SIG-M5 treated with dmso at 0.1 percent for 504 hours (cell line): ENCODE measurements at regions not wholly inside any gene's neighbourhood (a gene's known extent, or its start where the extent isn't known, plus 50 kb on each side); places are given as distances from the start of the nearest gene placed in this dataset.

Experiments used
- DNase-seq: peaks from one replicate; lab custom pipeline; 2025; ENCODE audit not compliant: unreplicated experiment; lab: John Stamatoyannopoulos, UW

DNA sequence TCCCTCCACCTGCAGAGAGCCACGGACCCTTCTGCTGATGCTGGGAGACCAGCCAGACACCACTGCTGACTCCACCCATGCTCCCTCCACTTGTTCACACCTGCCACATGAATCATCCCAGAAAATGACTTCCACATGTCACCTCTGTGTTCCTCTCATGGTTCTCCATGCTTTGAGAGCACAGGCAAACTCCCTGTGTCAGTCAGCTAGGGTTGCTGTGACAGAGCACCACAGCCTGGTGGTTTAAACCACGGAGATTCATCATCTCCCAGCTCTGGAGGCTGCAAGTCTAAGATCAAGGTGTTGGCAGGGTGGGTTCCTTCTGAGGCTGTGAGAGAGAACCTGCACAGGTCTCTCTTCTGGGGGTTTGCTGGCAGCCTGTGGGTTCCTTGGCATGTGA lies 381.4 kb downstream of the GADD45G start:
- DNase-seq = no peak

DNA sequence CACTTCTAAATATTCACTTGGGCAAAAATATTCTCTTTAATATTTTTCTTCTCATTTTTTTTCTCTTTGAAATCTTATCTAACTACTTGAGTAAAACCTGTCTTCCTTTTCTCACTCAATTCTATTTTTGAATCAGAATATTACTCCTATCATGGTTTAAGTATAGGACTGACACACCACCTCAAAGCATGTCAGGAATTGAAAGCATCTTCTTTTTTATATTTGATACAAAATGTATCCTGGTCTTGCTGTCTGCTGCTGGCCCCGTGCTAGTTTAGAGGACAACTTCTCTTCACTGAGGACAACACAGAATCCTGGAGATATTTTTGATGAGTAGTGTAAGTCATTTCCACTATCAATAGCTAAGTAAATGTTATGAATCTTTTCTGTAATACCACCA lies 383.6 kb downstream of the GADD45G start:
- DNase-seq = no peak

DNA sequence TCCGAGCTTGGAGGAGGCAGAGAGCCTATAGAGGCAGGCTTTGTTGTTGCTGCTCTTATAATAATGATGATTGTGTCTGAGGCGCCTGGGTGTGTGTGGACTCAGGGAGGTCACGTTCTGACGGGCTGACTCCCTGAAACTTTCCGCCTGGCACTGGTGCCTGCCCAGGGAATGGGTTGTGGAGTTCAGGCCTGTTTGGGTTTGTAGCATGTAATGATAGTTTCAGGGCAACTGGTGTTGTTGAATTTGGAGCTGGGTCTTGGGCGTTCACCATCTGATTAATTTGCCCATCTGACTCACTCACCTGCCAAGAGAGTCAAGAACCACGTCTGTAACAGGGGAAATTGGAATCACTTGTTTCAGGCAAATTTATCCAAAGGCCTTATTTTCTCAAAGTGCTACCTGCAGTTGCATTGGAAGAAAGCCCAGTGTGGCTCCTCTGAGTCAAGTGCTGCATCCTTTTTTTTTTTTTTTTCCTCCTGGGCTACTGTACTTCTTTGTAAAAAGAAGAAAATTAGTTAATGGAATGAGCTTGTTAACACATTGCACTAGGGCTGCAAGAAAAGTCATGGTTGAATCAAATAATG lies 386.5 kb downstream of the GADD45G start:
- no peak for DNase-seq

DNA sequence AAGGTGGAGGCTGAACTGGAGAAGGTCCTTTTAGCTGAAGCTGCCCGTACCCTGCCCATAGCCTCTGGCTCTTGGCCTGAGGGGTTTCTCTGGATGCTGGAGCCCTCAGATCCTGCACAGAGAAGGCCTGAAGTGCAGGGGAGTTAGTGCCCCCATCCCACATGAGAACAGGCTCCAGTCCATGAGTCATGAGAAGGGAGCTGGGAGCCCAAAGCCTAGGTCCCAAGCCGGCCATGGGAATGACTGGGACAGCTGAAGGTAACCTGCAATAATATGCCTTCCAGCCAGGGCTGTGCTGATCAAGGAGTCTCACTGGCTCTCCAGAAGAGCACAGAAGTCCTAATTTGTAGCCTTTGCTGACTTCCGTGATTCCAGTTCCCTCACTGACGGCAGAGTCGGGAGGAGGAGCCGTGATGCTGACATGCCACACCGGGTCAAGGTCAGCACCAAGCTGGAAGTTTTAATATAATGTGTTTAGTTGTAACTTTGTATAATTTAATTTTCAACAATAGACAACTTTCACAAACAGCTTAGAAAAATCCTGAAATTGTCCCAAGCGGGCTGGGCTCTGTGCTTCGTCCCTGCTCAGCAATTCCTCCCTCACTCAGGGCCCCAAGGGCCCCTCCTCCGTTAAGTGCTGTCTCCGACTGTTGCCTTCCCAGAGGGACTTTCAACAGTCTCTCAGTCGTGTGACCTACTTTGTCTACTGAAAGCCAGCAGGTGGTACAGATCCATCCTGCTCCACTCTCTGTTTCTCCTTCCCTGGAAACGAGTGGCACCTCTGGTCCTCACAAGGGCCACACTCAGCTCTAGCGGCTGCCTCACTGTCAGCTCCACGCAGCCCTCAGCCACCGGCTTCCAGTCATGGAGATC lies 387.8 kb downstream of the GADD45G start:
- no peak for DNase-seq

DNA sequence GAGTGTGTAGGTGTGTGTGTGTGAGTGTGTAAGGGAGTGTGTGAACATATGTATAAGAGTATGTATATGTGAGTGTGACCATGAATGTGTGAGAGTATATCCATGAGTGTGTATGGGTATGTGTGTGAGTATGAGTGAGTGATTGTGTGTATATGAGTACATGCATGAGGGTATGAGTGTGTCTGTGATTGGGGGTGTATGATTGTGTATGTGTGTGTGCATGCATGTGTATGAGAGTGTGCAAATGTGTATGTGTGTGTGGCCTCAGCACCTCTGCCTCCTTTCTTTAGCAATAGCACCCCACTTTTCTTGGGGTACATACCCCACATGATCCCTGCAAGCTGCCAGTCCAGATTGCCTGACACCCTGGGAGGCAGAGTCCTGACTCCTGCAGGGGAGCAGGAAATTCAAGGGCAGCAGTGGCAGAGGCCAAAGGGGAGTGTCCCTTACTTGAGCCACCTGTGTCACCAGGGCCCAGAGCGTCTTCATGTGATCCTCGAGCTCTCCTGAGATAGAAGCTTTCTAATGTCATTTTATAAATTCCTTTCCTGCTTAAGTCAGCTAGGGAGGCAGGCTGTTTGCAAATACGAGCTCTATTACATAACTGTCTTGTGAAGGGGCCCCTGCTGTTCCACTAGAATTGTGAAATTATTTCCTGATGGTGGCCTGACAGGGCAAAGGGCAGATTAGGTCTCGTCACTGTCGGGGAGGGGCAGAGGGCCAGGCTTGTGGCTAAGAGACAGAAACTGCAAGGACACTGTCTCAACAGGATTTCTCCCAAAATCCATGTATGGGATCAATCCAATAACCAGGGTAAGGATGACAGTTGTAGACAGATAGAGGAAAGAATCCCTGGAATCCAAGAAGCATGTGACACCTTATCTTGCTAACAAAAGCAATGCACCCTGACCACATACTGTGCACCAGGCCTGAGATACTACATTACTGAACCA lies 389.1 kb downstream of the GADD45G start:
- DNase-seq = peak; percentile 87

DNA sequence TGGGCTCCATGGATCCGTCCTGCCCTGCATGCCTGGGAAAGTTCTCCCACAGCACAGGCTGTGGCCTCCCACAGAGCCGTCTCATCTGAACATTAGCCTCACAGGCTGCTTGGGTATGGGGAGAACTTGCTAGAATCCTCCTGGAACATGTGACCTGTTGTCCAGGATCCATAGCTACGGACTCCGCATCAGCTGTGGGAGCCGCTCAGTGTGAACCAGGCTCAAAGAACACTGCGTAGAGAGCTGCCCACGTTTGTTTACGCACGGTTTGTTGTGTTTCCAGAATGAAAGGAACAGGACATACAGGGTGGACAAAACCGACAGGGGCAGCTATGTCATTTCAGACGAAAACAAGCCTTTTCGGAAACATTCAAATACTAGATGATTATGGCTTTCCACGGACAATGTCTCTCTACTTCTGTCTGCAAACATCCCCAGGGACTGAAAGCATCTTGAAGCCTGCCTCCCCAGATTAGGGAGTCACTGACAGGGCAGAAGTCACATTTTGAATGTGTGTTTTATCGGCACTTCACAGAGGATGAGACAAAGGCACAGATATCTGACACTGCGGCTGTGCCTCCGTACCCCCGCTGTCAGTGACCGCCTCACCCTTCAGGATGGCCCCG lies 390.3 kb downstream of the GADD45G start:
- no peak for DNase-seq

DNA sequence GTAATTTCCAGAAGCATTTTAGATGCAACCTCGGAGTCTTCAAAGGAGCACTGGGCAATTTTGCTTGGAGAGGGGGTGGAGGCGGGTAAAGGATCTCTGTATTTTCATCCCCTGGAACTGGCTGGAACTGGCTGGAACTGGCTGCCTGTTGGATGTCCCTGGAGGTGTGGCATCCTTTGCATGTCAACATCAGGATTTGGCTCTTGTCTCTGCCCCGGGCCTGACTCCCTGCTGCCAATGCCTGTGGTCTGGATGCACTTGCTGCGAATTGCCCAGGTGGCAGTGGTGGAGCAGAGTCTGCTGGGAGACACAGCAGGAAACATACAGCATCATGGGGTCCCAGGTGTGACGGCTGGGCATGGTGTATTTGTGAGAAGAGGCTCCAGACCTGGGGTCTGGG lies 391.3 kb downstream of the GADD45G start:
- no peak for DNase-seq

DNA sequence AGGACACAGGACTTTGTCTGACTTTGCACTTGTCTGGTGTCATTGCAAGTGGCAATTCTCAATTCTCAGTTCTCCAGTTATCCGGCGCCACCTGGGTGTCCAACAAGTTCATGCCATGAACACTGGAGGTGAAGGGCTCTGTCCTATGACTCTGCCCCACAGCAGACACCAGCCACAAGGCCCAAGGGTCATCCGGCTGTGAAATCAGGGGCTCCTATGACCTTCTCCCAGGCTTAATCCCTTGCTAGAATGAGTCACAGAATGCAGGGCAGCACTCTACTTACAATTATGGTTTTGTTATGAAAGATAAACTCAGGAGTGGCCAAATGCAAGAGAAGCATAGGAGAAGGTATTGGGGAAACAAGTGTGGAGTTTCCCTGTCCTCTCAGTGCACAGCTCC lies 392.0 kb downstream of the GADD45G start:
- DNase-seq = no peak

DNA sequence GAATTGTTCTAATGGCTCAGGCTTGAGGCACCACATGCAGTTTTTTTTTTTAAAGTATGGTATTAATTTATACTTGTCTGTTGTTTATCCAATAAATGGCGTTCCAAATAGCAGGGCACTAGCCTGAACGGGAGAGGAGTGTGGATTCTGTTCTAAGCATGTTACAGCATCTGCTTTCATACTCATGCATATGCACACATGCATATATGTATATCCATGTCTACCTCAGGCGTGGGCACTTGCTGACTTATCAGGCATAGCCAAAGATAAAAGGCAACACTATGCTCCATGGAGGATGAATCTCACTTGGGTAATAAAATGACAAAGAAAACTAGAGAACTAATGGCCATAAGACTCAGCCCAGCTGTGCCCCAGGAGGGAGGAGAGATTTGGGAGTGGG lies 393.8 kb downstream of the GADD45G start:
- no peak for DNase-seq

DNA sequence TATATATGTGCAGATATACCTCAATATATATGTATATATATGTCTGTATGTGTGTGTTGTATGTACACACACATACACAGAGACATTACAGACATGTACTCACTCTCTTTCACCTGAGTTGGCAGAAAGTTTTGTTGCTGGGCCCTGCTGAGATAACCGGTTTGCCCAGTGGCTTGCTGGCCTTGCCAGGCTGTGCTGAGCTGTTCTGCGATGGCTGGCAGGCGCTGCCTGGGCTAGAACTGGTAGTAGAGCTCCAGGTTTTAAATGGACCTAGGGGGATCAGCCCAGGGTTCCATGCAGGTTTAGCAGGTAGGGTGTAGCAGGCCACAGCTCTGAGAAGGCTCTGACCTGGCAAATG lies 394.3 kb downstream of the GADD45G start:
- DNase-seq = peak; percentile 8

DNA sequence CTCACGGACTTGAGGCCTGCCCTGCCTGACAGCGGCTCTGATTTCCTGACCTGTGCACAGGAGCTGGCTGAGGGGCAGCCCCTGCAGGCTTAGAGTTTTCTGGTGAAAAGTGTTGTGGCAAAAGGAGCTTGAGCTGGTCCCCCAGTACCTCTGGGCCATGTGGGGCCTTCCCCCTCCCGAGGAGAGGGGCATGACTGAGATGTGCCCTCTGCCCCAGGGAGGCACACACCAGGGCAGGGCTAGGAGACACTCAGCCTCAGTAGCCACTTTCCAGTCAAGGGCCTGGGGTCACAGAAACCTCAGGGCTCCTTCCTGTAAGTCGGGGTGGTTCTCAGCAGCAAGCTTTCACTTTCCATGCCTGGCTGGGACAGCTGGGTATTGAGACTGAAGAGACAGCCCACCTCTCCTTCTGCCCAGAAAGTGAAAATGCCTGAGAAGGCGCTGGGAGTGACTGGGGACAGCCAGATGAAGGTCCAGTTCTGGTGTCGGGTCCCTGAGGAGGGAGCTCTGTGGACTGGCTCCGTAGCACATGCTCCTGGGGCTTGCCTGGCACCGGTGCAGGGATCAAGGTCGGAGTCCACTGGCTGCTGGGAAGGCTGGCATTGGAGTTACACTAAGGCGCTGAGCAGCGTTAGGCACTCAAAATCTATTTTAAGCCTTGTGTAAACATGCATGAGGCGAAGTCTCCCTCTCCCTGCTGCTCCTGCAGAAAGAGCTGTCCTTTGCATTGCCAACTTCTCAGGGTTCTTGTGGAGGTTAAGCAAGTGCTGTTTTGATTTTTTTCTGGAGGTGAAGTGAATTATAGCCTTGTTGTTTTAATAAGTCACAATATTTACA lies 394.9 kb downstream of the GADD45G start:
- peak; percentile 12 for DNase-seq

DNA sequence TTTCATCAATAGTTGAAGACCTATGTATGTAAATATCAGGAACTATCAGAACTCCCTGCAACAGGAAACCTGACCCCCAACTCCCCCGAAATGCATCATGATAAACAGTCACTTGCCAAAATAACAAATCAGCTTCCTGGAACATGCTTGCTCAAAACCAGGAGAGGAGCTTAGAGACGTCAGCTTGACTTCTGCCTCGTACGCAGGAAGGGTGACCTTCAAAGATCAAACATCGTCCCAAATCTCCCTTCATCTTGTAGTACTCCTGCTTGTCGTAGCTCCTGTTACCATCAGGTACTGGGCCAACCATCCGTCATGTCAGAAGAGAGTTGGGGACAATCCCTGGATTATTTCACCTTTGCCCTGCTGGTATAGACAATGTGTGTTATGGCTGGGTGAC lies 396.1 kb downstream of the GADD45G start:
- DNase-seq = no peak

DNA sequence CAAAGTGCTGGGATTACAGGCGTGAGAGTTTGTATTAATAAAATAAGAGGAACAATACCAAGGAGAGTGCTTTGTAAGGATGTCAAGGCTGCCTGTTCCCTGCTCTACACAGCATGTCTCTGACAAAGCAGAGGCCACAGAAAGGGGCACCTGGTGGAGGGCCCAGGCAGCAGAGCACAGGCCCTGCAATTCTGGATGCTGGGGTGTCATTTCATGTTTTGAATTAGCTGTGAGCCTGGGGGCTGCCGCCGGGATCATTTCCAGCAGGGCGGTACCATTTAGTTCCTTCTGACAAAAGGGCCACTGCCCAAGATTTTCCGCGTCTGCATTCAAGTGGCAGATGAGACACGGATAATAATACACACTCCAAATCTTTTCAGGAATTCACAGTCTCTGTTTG lies 396.9 kb downstream of the GADD45G start:
- DNase-seq = no peak

DNA sequence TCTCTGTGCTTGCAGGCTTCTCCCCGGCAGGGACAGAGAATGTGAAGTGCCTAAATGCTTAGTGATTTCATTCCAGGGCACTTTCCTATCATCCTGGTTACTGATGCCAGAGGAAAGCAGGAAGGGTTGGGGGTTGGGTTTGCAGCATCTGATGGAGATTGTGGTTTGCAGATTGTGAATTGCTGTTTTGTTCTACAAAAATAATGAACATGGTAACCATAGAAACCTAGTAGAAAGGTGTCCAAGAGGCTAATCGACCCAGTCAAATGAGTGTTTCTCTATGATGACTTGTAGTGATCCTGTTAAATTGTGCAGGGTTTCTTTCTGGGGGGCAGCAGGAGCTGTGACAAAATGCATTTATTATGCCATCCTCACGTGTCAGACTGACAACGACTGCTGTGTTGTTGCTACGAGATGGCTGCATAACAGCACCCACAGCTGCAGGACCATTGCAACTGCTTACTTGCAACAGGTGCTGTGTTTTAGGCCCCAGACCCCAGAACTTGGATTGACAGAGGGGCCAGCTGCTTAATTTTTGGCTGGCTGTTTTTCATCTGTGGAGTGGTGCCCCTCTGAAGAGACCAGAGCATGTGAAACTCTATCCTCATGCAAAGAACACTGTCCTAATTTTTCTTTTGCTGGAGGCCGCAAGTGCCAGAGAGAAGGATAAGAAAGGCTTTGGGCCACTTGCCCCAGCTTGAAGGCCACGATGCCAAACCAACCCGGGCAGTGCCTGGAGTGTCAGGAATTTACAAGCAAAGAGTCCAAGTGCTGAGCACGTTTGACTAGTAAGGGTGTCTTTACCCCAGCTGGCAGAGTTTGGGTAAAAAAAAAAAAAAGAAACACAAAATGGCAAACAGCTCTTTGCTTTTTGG lies 397.8 kb downstream of the GADD45G start:
- DNase-seq = no peak

DNA sequence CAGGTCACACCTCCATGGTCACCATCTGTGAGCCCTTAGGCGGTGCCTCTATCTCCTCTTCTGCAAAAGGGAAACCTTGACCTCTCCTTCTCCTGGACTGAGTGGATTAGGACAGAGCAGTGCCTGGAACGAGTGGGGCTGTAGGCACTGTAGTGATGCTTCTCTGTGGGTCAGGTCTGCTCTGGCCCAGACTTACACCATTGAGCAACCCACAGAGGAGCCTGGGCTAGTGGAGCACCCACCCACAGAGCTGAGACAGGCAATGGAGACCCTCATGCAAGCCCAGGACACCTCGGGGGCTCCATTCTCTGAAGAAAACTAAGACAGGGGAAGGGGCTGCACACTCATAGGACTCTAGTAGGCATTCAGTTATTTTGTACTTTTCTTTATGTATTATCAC lies 400.6 kb downstream of the GADD45G start:
- no peak for DNase-seq

DNA sequence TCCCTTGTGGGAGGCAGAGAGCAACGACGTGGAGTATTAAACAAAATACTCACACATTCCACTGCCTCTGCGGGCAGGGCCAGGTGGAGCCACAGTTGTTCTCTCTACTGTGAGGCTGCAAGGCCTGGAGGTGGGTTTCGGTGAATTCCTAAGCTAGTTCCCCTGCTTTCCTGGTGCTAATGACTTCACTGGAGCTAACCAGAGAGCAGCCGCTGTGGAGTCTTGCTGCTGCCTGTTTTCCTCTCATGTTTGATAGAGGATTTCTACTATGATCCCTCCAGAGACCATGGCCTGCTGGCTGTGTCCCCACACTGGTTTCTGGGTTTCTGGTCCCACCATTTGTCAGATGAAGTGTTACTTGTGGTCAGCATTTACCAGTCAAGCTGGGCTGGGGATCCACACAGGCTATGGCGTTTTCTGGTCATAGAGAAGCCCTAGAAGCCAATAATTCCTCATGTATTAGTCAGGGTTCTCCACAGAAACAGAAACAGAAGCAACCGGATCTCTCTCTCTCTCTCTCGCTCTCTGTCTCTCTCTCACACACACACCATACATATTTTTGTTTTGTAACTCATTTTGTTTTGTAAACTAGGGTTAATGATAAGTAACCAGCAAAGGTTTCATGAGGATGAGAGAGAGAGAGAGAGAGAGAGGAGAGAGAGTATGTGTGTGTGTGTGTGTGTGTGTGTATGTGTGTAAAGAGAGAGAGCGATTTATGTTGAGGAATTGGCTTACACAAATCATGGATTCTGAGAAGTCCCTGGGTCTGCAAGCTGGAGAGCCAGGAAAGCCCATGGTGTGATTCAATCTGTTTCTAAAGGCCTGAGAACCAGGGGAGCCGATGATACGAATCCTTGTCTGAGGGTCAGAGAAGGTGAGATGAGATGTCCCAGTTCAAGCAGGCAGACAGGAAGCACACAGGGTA lies 403.0 kb downstream of the GADD45G start:
- DNase-seq = no peak

DNA sequence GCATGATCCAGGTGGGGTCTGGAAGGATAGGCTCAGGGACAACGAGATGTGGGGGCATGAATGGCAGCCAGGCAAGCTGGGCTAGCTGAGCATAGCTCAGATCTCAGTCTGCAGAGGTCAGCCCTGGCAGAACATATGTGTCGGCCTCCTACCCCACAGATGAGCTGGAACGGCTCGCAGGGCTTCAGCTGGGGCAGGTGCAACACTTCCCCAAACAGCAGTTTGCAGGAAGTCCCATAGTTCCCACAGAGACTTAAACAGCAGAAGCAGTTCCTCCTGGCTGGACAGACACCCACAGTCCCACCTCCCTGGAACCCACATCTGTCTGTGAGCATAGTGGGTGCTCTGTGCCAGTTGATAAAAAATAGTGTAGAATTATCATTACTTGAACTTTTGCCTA lies 404.6 kb downstream of the GADD45G start:
- no peak for DNase-seq

DNA sequence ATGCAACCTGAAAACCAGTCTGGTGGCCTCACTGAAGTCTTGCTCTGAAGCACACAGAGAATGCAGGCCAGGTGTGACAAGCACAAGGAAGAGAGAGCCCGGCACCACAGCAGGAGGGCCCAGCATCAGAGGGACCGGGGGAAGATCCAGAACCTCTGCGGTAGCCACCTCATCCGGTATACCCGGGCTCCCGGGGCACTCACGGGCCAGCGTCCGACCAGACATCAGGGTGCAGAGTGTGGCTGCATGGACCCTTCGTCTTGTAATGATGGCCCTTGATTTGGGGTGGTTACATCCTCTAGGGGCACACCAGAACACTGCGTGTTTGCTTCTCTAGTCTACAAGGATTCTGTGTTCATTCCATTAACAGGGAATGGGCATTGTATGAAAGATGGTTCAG lies 406.0 kb downstream of the GADD45G start:
- no peak for DNase-seq
